Testis (tissue), 2 donors: ENCODE measurements at regions not wholly inside any gene's neighbourhood (a gene's known extent, or its start where the extent isn't known, plus 50 kb on each side); places are given as distances from the start of the nearest gene placed in this dataset.

Experiments used
- POLR2A ChIP-seq: fragments of 450-650 bp; IDR thresholded peaks from one replicate; pipeline ENCODE4 v1.6.1; 2017; ENCODE audit warnings: antibody characterized with exemption, mild to moderate bottlenecking, moderate library complexity
- TF ChIP-seq, protein P1 (sequence below), 3 experiments: fragments of 450-650 bp in 2 of 3; fragments of 200-600 bp in 1 of 3; sonication (generic) in 1 of 3; IDR thresholded peaks; one replicate each; pipeline ENCODE4 v1.5.1; 2016 to 2019; ENCODE audit warnings: antibody characterized with exemption in 3 of 3, mild to moderate bottlenecking in 2 of 3, moderate library complexity in 1 of 3

DNA sequence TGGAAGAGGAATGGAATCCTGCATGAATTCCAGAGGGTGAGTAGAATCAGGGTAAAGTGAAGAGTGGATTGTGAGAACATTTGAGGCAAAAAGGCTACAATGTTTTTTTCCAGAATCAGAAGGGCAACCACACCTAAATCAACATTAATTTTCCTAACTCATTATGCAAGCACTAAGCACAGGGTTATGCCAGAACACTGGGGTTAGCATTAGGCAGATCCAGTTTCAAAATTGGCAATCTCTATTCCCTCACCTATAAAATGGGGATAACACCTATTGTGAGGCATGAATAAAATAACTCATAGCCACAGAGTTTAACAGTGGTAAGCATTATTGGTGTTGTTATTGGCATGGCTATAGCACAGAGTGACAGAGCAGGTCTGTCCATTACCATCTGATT is 378.6 kb upstream of the FAT3 start:
- TF ChIP-seq, protein P1, sequence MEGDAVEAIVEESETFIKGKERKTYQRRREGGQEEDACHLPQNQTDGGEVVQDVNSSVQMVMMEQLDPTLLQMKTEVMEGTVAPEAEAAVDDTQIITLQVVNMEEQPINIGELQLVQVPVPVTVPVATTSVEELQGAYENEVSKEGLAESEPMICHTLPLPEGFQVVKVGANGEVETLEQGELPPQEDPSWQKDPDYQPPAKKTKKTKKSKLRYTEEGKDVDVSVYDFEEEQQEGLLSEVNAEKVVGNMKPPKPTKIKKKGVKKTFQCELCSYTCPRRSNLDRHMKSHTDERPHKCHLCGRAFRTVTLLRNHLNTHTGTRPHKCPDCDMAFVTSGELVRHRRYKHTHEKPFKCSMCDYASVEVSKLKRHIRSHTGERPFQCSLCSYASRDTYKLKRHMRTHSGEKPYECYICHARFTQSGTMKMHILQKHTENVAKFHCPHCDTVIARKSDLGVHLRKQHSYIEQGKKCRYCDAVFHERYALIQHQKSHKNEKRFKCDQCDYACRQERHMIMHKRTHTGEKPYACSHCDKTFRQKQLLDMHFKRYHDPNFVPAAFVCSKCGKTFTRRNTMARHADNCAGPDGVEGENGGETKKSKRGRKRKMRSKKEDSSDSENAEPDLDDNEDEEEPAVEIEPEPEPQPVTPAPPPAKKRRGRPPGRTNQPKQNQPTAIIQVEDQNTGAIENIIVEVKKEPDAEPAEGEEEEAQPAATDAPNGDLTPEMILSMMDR (IDR thresholded peaks at IDR 0.05) = no peak
- no peak for TF ChIP-seq POLR2A
